Karpas-422 (cell line): ENCODE measurements at regions not wholly inside any gene's neighbourhood (a gene's known extent, or its start where the extent isn't known, plus 50 kb on each side); places are given as distances from the start of the nearest gene placed in this dataset.

Experiments used
- DNase-seq: peaks from one replicate; pipeline ENCODE4 v3.0.0-alpha.2; 2015
- H2AFZ ChIP-seq: fragments of 200-600 bp; sonication (generic); 2 replicates; pipeline ENCODE4 v1.6.1; 2014; ENCODE audit warnings: antibody characterized with exemption, low read length, mixed read lengths
- H3K27ac ChIP-seq: fragments of 200-600 bp; sonication (generic); 2 replicates; pipeline ENCODE4 v1.5.1; 2014; ENCODE audit warnings: mild to moderate bottlenecking, low read length, moderate library complexity
- H3K27me3 ChIP-seq: fragments of 200-600 bp; sonication (generic); 2 replicates; pipeline ENCODE4 v1.6.1; 2014; ENCODE audit warnings: low read length, mixed read lengths
- H3K36me3 ChIP-seq: fragments of 200-600 bp; sonication (generic); 2 replicates; pipeline ENCODE4 v1.6.1; 2014; ENCODE audit warnings: low read length, mixed read lengths; ENCODE audit not compliant: insufficient read depth
- H3K4me1 ChIP-seq: fragments of 200-600 bp; sonication (generic); 2 replicates; pipeline ENCODE4 v1.6.1; 2014; ENCODE audit warnings: mild to moderate bottlenecking, low read length, mixed read lengths
- H3K4me2 ChIP-seq: fragments of 200-600 bp; sonication (generic); 2 replicates; pipeline ENCODE4 v1.6.1; 2014; ENCODE audit warnings: low read length, low read depth, mild to moderate bottlenecking; ENCODE audit not compliant: poor library complexity, severe bottlenecking
- H3K4me3 ChIP-seq: fragments of 200-600 bp; sonication (generic); 2 replicates; pipeline ENCODE4 v1.5.1; 2014; ENCODE audit warnings: mild to moderate bottlenecking, antibody characterized with exemption, low read length, mixed read lengths
- H3K79me2 ChIP-seq: fragments of 200-600 bp; sonication (generic); 2 replicates; pipeline ENCODE4 v1.6.1; 2014; ENCODE audit warnings: mild to moderate bottlenecking, low read length, mixed read lengths
- H3K9ac ChIP-seq: fragments of 200-600 bp; sonication (generic); 2 replicates; pipeline ENCODE4 v1.6.0; 2014; ENCODE audit warnings: low read length
- H3K9me2 ChIP-seq: fragments of 200-600 bp; sonication (generic), shearing (Covaris generic); replicated peaks from 2 replicates; pipeline ENCODE4 v1.6.0; 2014; ENCODE audit warnings: mild to moderate bottlenecking, low read length, moderate library complexity; ENCODE audit not compliant: insufficient read depth
- H3K9me3 ChIP-seq: fragments of 300-700, 200-600 bp; sonication (generic); 2 replicates; pipeline ENCODE4 v1.6.1; 2014; ENCODE audit warnings: low read length, mixed read lengths
- H4K20me1 ChIP-seq: fragments of 200-600 bp; sonication (generic); 2 replicates; pipeline ENCODE4 v1.6.1; 2014; ENCODE audit warnings: mild to moderate bottlenecking, antibody characterized with exemption, low read length, low read depth; ENCODE audit not compliant: insufficient read depth

DNA sequence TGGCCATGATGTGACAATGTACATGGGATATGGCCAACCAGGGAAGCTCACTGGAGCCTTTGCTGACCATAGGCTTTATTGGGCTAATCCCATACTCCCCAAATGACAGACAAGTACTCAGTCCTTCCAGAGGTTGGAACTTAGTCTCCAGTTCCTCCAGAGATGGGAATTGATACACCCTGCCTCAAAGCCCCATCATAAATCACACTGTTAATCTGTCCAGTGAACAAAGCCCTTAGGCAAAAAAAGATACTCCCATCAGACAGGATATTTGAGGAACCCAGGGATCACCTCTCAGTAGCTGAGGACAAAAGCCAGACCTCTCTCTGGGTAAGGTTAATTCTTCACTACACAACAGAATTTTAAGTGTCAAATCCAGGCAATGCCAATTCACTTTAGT, 247.5 kb upstream of the CDH20 start:
- Histone ChIP-seq H3K79me2 (no peaks in the 10 kb centered on the region), H4K20me1 (no peaks in the 10 kb centered on the region), H3K27me3 (no peaks in the 10 kb centered on the region), H3K4me3 (no peak overlapping the region), H3K9me3 (0 out of 2 replicates have a peak, but pooled peaks cover 3% of the 10 kb centered on the region), H3K9me2 (no peaks in the 10 kb centered on the region), H3K9ac (no peak overlapping the region), H3K27ac (no peak overlapping the region), H3K4me1 (no peaks in the 10 kb centered on the region), H3K36me3 (no peaks in the 10 kb centered on the region), H2AFZ (no peak overlapping the region), H3K4me2 (no peak overlapping the region)
- DNase-seq: no peak

DNA sequence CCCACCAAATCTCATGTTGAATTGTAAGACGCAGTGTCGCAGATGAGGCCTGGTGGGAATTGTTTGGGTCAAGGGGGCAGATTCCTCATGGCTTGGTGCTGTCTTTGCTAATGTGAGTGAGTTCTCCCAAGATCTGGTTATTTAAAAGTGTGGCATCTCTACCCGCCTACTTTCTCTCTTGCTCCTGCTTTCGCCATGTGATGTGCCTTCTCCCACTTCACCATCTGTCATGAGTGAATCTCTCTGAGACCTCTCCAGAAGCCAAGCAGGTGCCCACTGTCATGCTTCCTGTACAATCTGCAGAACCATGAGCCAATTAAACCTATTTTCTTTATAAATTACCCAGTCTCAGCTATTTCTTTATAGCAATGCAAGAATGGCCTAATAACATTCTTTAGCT, 246.6 kb upstream of the CDH20 start:
- Histone ChIP-seq H3K4me3 (no peak overlapping the region), H3K36me3 (no peaks in the 10 kb centered on the region)

DNA sequence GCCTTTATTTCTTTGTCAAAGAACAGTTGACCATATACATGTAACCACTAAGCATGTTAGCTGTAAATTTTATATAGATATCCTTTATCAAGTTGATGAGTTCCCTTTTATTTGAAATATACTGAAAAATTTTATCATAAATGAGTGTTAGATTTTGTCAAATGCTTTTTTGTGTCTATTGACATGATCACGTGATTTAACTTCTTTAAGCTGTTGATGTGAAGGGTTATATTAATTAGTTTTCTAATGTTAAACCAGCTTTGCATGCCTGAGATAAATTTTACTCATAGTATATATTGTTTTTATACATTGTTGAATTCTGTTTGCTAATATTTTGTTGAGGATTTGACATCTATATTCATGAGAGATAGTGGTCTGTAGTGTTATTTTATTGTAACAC, 241.9 kb upstream of the CDH20 start:
- Histone ChIP-seq H3K9me2 (no peaks in the 10 kb centered on the region), H3K36me3 (no peaks in the 10 kb centered on the region), H3K4me3 (no peak overlapping the region), H3K9me3 (no peaks in the 10 kb centered on the region), H3K27me3 (no peaks in the 10 kb centered on the region), H3K4me1 (no peaks in the 10 kb centered on the region), H2AFZ (no peak overlapping the region), H3K4me2 (no peak overlapping the region), H3K27ac (no peak overlapping the region), H3K79me2 (no peaks in the 10 kb centered on the region), H4K20me1 (no peaks in the 10 kb centered on the region), H3K9ac (no peak overlapping the region)
- DNase-seq: no peak

More for the DNA sequence above, 246.6 kb upstream of the CDH20 start:
- Histone ChIP-seq H3K27ac (no peak overlapping the region), H3K79me2 (no peaks in the 10 kb centered on the region), H3K9ac (no peak overlapping the region), H2AFZ (no peak overlapping the region), H3K4me1 (no peaks in the 10 kb centered on the region), H3K9me3 (0 out of 2 replicates have a peak, but pooled peaks cover 3% of the 10 kb centered on the region), H4K20me1 (no peaks in the 10 kb centered on the region), H3K27me3 (no peaks in the 10 kb centered on the region), H3K4me2 (no peak overlapping the region), H3K9me2 (no peaks in the 10 kb centered on the region)
- no peak for DNase-seq

DNA sequence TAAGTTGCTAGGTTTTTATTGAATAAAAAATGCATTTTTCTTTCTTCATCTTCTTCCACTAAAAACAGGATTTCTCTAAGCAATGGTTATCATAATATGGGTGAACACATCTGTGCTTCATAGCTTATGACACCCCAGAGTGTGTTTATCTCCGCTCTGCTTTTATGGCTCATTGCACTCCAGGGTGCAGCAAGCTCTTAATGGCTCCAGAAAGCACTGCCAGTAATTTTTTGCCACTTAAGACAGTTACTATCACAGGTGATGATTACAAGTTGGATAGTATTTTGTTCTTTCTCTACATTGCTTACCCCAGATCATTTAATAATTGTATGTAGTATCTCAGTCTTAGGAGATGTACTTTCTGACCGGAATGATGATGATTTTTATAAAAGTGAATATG, 239.3 kb upstream of the CDH20 start:
- no peaks in the 10 kb centered on the region for H3K9me3 ChIP-seq
- H2AFZ ChIP-seq: no peak overlapping the region
- no peaks in the 10 kb centered on the region for H4K20me1 ChIP-seq
- no peak overlapping the region for H3K27ac ChIP-seq
- no peak overlapping the region for H3K4me2 ChIP-seq
- H3K36me3 ChIP-seq: no peaks in the 10 kb centered on the region
- no peak overlapping the region for H3K4me3 ChIP-seq
- H3K4me1 ChIP-seq: no peaks in the 10 kb centered on the region
- H3K79me2 ChIP-seq: no peaks in the 10 kb centered on the region
- no peaks in the 10 kb centered on the region for H3K27me3 ChIP-seq
- no peaks in the 10 kb centered on the region for H3K9me2 ChIP-seq
- no peak overlapping the region for H3K9ac ChIP-seq
- DNase-seq: no peak

DNA sequence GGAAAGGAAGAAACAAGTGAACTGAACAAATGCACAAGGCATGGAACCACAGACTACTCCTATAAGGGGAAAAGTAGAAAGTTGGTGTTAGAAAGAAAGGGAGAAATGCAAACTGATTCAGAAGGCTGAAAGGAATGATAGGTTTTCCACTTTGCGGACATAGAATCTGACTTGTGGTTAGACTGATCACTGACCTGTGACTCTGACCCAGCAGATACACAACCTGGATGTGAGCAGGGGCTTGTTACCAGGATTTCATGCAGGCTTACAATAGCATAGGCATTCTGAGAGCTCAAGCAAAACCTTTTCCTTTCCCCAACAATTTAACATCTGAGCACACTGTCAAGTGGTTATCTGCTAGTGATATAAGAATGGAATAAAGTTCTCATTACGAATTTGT, 237.0 kb upstream of the CDH20 start:
- H3K36me3 ChIP-seq: no peaks in the 10 kb centered on the region
- DNase-seq: no peak
- no peaks in the 10 kb centered on the region for H3K9me3 ChIP-seq
- H3K9ac ChIP-seq: no peak overlapping the region
- H3K27ac ChIP-seq: no peak overlapping the region
- no peaks in the 10 kb centered on the region for H3K9me2 ChIP-seq
- H2AFZ ChIP-seq: no peak overlapping the region
- H3K79me2 ChIP-seq: no peaks in the 10 kb centered on the region
- H4K20me1 ChIP-seq: no peaks in the 10 kb centered on the region
- H3K4me2 ChIP-seq: no peak overlapping the region
- no peaks in the 10 kb centered on the region for H3K4me1 ChIP-seq
- H3K27me3 ChIP-seq: no peaks in the 10 kb centered on the region
- no peak overlapping the region for H3K4me3 ChIP-seq

DNA sequence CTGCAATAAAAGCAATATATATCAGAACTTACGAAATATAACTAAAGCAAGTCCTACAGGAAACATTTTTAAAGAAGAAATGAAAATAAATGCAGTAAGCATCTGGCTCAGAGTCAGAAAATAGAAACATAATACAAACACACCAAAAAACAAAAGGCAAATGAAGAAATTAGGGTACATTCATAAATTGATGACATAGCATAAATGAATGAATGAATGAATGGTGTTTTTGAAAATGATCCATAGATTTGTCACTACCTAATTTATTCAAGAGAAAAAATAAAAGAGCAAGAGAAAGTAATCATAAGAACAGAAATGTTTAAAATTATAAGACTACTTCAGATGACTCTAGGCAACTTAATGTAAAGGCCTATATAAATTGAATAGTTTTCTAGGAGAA, 226.1 kb upstream of the CDH20 start:
- no peak overlapping the region for H3K9ac ChIP-seq
- H3K9me2 ChIP-seq: no peaks in the 10 kb centered on the region
- H3K4me2 ChIP-seq: no peak overlapping the region
- no peak for DNase-seq
- H3K4me1 ChIP-seq: no peaks in the 10 kb centered on the region
- H3K36me3 ChIP-seq: no peaks in the 10 kb centered on the region
- H3K27me3 ChIP-seq: no peaks in the 10 kb centered on the region
- peaks cover 10% of the 10 kb centered on the region; the same call in 1 of the 2 replicates for H3K9me3 ChIP-seq
- H3K27ac ChIP-seq: no peak overlapping the region
- H3K4me3 ChIP-seq: no peak overlapping the region
- no peak overlapping the region for H2AFZ ChIP-seq
- no peaks in the 10 kb centered on the region for H4K20me1 ChIP-seq
- no peaks in the 10 kb centered on the region for H3K79me2 ChIP-seq

DNA sequence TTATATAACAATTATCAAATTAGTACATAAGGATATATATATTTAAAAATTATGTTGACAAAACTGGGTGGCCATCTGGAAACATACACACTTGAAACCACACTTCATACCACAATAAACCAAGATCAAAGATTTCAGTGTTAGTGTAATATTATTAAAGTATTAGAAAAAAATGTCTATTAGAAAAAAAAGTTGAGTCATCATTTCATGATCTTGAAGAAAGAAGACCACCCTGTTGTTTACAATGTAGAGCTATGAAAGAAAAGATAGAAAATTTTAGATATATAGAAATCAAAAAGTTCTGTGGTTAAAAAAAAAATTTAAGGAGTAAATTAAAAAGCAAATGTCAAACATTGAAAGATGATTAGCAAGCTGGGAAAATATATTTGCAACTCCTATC, 224.5 kb upstream of the CDH20 start:
- Histone ChIP-seq H3K9me2 (no peaks in the 10 kb centered on the region), H3K36me3 (no peaks in the 10 kb centered on the region), H3K27ac (no peak overlapping the region), H2AFZ (no peak overlapping the region), H3K9me3 (peaks cover 10% of the 10 kb centered on the region; the same call in 1 of the 2 replicates), H4K20me1 (no peaks in the 10 kb centered on the region), H3K9ac (no peak overlapping the region), H3K4me1 (no peaks in the 10 kb centered on the region), H3K27me3 (no peaks in the 10 kb centered on the region), H3K79me2 (no peaks in the 10 kb centered on the region), H3K4me2 (no peak overlapping the region), H3K4me3 (no peak overlapping the region)
- DNase-seq: no peak

DNA sequence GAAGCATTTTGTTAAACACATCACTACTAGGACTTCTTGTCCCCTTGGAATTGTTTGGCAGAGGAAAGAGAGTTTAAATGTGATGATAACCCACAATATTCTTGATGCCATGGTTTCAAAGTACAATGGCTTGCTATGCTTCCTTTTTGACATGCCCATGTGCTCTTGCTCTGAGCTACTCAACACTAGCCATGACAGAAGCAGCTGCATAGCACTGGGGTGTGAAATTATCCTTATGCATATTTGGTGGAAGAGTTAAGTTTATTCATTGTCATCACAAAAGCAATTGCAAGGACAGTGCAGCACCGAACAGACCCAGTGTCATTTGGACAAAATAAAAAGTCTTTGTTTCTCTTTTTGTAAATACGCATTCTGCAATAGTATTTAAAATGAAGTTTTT, 209.9 kb upstream of the CDH20 start:
- no peak overlapping the region for H3K27ac ChIP-seq
- no peak for DNase-seq
- no peaks in the 10 kb centered on the region for H3K27me3 ChIP-seq
- H3K9me3 ChIP-seq: peaks cover 13% of the 10 kb centered on the region
- no peaks in the 10 kb centered on the region for H3K4me1 ChIP-seq
- no peaks in the 10 kb centered on the region for H3K9me2 ChIP-seq
- no peaks in the 10 kb centered on the region for H3K36me3 ChIP-seq
- H2AFZ ChIP-seq: no peak overlapping the region
- H3K4me2 ChIP-seq: no peak overlapping the region
- H3K4me3 ChIP-seq: no peak overlapping the region
- H3K79me2 ChIP-seq: no peaks in the 10 kb centered on the region
- no peaks in the 10 kb centered on the region for H4K20me1 ChIP-seq
- no peak overlapping the region for H3K9ac ChIP-seq
